ENCODE measurements at regions not wholly inside any gene's neighbourhood (a gene's known extent, or its start where the extent isn't known, plus 50 kb on each side); places are given as distances from the start of the nearest gene placed in this dataset.

- in situ Hi-C loops (cut with HindIII; ENCODE audit: low sequenced_read_pairs): no loop called here
- TF ChIP-seq, protein P1, sequence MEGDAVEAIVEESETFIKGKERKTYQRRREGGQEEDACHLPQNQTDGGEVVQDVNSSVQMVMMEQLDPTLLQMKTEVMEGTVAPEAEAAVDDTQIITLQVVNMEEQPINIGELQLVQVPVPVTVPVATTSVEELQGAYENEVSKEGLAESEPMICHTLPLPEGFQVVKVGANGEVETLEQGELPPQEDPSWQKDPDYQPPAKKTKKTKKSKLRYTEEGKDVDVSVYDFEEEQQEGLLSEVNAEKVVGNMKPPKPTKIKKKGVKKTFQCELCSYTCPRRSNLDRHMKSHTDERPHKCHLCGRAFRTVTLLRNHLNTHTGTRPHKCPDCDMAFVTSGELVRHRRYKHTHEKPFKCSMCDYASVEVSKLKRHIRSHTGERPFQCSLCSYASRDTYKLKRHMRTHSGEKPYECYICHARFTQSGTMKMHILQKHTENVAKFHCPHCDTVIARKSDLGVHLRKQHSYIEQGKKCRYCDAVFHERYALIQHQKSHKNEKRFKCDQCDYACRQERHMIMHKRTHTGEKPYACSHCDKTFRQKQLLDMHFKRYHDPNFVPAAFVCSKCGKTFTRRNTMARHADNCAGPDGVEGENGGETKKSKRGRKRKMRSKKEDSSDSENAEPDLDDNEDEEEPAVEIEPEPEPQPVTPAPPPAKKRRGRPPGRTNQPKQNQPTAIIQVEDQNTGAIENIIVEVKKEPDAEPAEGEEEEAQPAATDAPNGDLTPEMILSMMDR (IDR thresholded peaks at IDR 0.05; ENCODE audit: low read depth, low read length, missing control alignments): no peak
- peak; percentile 94 for DNase-seq (ENCODE audit: low read depth)
- H3K4me3 ChIP-seq (ENCODE audit: low read depth, low read length): no peak overlapping the region
These were observed 488.7 kb upstream of the PROK2 start for GRCh38 chr3:72273615-72274014.

GRCh38 chr3:72272356-72272755 lies 487.4 kb upstream of the PROK2 start:
- no peak for DNase-seq (ENCODE audit: low read depth)
- TF ChIP-seq, protein P1 (IDR thresholded peaks at IDR 0.05; ENCODE audit: low read depth, low read length, missing control alignments): no peak
- H3K4me3 ChIP-seq (ENCODE audit: low read depth, low read length): no peak overlapping the region
- in situ Hi-C loops (cut with HindIII; ENCODE audit: low sequenced_read_pairs): no loop called here

GRCh38 chr3:72271923-72272322 lies 487.0 kb upstream of the PROK2 start:
- H3K4me3 ChIP-seq (ENCODE audit: low read depth, low read length): no peak overlapping the region
- in situ Hi-C loops (cut with HindIII; ENCODE audit: low sequenced_read_pairs): no loop called here
- TF ChIP-seq, protein P1 (IDR thresholded peaks at IDR 0.05; ENCODE audit: low read depth, low read length, missing control alignments): no peak
- DNase-seq (ENCODE audit: low read depth): no peak

DNA sequence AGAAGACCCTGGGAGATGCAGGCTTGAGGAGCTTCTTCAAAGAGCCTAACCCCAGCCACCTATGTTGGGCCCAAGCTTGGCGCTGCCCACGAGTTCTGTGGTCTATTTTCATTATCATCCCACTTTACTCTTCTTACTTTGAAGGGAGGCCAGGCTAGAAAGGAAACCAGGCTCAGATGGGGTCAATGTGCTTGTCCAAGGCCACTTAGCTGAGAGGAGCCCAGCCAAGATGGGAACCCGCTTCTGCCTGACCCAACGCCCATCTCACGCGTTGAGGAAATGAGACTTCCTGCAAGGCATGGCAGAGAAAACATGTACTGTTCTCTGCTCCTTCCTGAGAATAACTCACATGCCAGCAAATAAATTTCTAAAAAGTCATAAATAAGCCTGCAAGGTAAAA lies 486.3 kb upstream of the PROK2 start:
- in situ Hi-C loops (cut with HindIII; ENCODE audit: low sequenced_read_pairs): no loop called here
- H3K4me3 ChIP-seq (ENCODE audit: low read depth, low read length): no peak overlapping the region
- DNase-seq (ENCODE audit: low read depth): no peak
- TF ChIP-seq, protein P1 (IDR thresholded peaks at IDR 0.05; ENCODE audit: low read depth, low read length, missing control alignments): no peak

DNA sequence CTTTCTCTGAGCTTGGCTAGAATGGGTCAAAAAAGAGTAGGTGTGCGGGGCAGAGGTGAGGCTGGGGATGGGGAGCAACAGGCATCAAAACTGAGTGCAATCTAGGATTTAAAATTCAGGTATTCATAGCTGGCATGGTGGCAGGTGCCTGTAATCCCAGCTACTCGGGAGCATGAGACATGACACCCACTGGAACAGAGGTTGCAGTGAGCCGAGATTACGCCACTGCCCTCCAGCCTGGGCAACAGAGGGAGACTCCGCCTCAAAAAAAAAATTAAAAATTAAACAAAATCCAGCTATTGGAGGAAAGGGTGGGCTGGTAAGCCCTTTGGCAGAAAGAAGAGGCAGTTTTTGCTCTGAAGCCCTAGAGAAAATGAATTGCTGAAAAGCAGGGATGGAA lies 485.8 kb upstream of the PROK2 start:
- TF ChIP-seq, protein P1 (IDR thresholded peaks at IDR 0.05; ENCODE audit: low read depth, low read length, missing control alignments): no peak
- no peak overlapping the region for H3K4me3 ChIP-seq (ENCODE audit: low read depth, low read length)
- no peak for DNase-seq (ENCODE audit: low read depth)
- in situ Hi-C loops (cut with HindIII; ENCODE audit: low sequenced_read_pairs): no loop called here

- in situ Hi-C loops (cut with HindIII; ENCODE audit: low sequenced_read_pairs): no loop called here
- DNase-seq (ENCODE audit: low read depth): peak; percentile 87
- no peak overlapping the region for H3K4me3 ChIP-seq (ENCODE audit: low read depth, low read length)
- TF ChIP-seq, protein P1 (IDR thresholded peaks at IDR 0.05; ENCODE audit: low read depth, low read length, missing control alignments): no peak
These were observed 485.2 kb upstream of the PROK2 start for GRCh38 chr3:72270072-72270681.
